HG02970 (cell line): ENCODE measurements at regions not wholly inside any gene's neighbourhood (a gene's known extent, or its start where the extent isn't known, plus 50 kb on each side); places are given as distances from the start of the nearest gene placed in this dataset.

ENCODE experiments used
- ATAC-seq: cut with Tn5 transposase; IDR thresholded peaks from one replicate; pipeline ENCODE4 v1.9.1; 2021; ENCODE audit warnings: mild to moderate bottlenecking, moderate library complexity, moderate number of reproducible peaks; ENCODE audit not compliant: unreplicated experiment, low FRiP score

DNA sequence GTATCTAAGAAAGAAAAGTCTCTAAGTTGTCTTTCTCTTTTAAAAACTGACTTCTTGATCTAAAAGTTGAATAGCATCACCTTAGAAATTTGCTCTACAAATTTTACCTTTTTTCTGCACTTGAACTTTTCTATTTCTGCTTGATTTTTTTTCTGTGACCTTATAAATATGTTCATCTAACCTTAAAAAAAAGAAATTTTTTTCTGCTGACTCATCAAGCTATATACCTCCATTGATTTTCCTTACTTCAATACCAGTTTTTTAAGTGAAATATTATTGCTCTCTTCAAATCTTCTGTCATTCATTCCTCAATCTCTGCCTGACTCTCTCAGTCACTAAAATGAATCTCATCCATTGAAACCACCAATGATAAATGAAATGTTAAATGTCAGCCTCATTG is 910.1 kb downstream of the GALC start:
- no peak for ATAC-seq

DNA sequence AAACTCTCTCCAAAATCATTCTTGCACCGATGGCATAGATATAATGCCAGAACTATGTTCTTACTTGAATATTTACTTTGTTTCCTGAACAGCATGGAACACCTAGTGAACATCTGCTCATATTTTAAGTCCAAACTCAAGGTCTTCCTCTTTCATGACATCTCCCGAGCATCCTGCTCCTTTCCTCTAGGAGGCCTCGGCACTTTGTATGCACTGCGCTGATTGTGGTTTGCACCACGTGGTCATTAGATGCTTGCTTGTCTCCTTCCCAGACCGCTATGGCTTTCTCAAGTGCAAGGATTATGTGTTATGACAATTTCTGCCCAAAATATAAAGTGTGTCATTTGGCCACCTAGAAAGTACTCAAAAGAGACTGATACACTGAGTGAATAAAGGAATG is 912.0 kb downstream of the GALC start:
- no peak for ATAC-seq

DNA sequence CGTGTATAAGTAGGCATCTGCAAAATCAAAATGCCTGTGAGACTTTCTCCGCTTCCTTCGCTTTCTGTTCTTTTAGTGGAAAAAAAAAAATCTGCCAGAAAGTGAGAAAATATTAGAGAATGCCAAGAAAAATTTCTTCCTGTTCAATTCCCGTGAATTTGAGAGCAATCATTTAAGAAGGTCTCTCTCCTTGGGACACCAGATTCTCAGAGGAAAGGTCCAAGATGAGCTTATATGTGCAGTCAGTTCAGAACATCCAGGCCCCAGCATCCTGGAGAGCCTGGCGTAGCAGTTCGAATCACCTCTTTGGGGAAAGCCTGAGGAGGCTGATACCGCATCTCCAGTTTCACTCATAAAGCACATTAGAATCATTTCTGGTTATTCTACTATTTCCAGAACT is 912.8 kb downstream of the GALC start:
- no peak for ATAC-seq

DNA sequence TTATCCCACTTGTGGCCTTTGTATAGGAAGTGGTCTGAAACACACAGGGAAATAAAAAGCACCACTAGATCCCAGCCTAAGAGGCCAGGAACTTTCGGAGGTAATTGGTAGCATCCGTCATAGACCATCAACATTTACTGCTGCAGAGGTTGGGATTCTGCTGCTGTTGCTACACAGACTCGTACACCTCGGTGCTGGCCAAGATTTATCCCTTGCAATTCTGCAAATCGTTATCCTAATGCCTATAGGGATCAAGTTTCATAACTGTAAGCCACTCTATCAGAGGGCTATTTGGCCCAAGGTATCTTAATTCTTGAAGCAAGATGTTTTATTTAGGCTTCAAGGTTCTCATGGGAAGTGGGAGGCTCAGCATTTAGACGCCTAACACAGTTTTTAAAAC is 913.6 kb downstream of the GALC start:
- ATAC-seq: no peak

DNA sequence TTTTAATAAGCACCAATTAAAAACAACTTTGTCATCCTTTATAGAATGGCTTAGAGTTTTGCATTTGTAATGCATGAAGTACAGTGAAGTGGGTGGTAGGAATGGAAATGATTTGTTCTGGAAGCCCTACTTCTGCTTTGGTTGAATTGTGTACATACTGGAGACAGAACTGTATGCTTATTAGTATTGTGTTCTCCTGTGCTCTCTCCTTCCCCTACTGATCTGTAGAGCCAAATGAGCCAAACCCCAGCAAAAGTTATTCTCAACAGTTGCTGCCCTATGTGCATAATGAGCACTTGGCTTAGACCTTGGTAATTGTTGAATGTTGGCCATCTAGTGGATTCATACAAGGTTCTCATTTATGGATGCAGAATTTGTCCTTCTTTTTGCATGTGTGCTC is 916.1 kb downstream of the GALC start:
- ATAC-seq: no peak

DNA sequence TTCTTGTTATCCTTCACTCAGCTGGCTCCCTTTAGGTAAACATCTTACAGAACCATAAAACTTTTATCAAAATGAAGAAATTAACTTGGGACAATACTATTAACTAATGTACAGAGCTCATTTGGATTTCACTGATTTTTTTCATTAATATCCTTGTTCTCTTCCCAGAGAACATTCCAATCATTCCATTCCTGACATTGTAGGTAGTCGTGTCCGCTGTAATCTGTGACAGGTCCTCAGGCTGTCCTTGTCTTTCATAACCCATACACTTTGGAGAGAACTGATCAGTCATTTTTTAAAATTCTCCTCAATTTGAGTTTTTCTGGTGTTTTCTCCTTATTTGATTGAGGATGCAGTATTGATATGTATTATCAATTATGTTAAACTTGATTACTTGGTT is 916.8 kb downstream of the GALC start:
- no peak for ATAC-seq

DNA sequence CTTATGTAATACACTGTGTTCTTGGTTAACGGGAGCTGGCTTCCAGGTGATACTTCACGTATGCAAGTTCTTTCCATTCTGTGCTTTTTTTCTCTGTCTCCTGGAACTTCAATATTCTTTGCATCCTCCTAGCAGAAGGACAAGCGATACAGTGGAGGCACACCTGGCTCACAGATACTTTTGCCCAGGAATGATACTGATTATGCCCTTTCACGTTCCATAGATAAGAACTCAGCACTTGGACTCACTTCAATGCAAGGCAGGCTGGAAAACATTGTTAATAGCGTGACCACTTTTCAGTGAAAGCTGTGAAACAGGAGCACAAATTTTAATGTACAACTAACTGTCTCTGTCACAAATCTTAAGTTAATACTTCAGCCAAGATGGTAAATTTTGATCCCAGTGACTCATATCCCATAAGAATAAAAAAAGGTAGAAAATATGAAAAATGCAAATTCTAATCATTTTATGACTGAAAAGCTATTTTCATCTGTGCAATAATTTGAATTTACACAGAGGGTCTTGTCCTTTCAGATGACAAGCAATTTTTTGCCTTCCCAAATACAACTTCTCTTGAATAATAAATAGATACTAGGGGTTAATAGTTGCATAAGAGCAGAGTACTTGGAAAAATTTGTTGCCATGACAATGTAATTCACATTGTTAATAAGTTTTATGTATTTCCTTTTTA is 919.0 kb downstream of the GALC start:
- ATAC-seq: no peak

DNA sequence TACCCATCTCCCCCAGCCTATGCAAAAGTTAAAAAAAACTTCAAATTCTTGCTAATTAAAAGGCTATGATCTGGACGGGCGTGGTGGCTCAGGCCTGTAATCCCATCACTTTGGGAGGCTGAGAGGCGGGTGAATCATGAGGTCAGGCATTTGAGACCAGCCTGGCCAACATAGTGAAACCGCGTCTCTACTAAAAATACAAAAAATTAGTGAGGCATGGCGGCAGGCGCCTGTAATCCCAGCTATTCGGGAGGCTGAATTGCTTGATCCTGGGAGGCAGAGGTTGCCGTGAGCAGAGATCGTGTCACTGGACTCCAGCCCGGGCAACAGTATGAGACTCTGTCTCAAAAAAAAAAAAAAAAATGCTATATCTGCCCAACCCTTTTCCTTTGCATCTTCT is 925.4 kb downstream of the GALC start:
- no peak for ATAC-seq

DNA sequence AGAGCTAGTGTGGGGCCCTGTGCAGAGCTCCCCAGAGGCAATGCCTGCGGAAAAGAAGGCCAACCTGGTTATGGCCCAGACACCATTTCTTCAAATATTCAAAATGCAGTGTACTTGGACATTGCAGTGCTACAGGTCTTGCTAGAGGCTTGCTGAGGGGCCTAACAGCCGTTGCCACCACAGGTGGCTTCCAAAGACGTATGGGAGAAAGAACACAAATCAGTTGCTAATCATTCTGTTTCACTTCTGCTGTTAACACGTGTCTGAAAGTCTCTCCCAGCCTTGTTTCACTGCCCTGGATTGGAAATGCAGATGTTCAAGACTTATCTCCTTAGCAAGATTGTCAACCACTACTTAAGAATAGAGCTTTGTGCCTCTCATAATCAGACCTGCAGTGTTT is 925.9 kb downstream of the GALC start:
- no peak for ATAC-seq

DNA sequence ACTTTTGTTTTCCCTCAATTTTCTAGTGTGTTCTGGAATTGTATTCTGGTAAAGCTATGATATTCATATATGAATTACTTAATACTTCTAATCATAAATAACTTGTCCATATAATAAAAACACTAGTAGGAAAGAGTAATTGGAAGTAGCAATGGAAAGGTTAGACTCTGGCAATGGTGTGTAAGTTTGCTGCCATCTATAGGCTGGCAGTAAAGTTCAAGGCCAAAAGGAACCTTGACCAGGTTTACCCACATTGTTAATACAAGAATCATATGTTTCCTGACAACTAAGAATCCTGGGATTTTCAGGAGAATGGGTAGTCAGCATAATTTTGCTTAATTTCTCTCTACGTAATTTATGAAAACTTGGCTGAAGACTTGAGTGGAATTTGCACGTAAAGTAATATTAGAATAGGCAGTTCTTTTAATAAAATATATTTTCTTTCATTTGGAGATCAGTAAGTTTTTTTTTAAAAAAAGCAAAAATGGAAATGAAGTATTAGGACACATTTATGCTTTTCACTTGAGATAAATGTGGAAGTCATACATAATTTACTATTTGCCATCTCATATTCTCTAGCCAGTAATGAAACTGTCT is 926.7 kb downstream of the GALC start:
- ATAC-seq: no peak

DNA sequence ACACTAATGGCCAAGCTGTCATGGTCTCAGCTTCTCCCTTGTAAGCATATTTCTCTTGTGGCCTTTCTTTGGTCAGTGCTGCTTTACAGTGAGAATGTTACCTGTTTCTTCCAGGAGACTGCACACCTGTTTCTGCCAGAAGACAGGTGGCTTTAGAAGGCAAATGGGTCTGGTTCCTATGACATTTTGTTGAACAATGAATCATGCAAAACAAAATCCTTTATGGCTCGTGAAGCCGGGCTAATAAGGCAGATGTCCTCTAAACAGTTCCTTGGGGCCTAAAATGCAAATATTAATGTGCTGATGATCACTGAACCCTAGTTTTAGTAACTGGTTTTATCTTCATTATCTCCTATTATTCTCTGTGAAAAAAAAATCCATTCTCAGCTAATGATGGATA is 927.6 kb downstream of the GALC start:
- ATAC-seq: no peak

DNA sequence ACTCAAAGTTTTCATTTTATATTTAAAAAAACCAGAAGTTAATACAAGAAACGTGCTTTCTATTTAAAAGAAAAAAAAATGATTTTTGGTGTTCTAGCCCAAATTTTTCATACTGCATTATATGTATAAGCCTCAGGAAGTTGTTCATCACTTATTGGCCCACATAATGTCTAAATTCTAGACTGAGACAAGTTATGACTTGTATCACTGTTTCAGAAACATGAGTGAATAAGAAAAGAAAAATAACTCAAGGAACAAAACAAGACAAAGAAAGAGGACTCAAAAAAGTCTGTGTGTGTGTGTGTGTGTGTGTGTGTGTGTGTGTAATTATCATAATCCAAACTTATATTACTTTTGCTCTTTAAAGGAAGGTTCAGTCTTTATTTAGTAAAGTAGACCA is 929.8 kb downstream of the GALC start:
- no peak for ATAC-seq

DNA sequence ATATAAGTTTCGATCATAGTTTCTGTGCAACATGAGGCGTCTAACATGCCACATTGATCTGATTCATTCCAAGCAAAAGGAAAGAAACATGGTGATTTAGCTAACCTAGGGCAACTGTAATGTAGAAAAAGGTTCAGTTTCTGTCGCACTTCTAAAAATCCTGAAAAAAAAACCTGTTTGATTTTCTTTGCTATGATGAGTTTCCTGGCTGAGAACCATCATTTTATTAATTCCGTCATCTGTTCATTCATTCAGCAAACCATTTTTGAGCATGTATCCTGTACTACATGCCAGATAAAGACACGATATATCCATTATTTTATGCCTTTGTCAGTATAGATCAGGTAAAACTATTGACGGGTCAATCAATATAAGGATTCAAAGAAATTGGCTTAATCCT is 932.6 kb downstream of the GALC start:
- ATAC-seq: no peak

DNA sequence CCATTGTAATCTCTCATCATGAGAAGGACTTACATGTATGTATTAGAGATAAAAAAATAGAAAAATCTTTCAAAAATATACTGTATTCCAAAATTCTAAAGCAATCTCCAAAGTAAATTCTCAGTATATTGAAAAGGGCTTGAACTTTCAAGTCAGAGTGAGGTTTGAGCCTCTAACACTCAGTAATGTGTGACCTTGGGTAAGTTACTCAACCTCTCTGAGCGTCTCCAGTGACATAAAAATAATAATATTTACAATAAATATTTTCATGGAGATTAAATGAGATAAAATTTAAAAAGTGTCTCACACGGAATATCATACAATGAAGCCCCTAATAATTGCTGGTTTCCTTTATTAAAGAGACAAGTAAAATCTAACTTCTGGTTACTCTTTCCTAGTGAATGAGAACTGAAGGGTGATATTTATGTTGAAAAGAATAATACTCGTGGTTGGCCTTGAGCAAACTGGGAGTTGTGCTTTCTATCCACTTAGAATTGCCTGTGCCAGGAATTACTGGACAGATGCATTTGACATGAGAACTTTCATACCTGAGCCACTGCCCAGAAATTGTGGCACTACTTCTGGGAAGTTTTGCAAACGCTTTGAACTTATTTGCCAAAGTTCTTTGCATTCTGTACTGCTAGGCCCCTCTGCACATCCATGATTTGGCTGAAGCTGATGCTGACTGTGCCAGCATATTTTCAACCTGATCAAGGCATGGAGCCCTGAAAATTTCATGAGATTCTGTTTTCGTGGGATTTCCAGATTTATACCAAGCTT is 933.7 kb downstream of the GALC start:
- no peak for ATAC-seq

DNA sequence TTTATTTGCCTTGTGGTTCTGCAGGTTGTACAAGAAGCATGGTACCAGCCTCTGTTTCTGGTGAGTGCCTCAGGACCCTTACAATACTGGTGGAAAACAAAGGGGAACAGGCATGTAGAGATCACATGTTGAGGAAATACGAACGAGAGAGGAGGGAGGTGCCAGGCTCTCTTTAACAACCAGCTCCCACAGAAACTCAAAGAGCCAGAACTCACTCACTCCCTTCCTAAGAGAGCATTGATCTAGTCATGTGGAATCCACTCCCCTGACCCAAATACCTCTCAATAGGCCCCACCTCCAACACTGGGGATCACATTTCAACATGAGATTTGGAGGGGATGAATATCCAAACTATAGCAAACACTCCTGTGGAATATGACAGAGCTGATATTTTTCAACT is 938.0 kb downstream of the GALC start:
- ATAC-seq: no peak

DNA sequence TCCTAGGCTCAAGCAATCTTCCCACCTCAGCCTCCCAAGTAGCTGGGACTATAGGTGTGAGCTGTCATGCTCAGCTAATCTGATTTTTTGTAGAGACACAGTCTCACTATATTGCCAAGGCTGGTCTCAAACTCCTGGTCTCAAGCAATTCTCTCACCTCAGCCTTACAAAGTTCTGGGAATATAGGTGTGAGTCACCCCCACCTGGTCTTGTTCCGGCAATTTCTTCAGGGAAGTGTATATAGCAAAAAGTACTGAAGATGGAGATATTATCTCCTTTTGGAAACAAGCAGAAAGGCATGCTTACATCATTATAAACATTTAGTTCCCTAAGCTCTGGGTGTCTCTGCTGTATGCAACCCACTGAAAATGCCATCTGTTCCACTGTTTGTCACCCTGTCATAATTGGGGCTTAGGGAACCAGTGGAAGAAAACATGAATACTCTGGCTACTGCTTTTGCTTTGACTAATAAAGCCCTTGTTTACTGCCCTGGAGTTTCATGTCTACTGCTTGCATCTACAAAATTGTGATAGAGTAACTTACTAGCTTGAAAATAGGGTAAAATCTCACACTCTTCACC is 940.2 kb downstream of the GALC start:
- ATAC-seq: no peak

DNA sequence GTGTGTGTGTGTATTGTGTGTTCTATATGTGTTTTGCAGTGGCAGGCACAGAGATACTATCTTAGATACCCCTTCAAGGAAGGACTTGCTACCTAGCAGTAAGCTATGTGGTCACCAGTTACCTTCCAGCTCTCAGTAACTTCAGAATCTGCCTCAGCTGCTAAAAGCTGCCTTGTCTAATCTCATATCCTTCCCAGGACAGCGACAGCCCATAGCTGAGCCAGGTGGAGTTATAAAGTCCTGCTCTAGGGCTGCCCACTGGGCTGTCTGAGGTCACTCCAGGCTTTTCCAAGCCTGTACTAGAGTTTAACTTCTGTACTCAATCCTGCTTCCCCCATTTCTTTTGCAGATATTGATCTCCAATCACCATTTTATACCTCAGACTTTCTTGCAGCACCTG is 942.6 kb downstream of the GALC start:
- no peak for ATAC-seq

DNA sequence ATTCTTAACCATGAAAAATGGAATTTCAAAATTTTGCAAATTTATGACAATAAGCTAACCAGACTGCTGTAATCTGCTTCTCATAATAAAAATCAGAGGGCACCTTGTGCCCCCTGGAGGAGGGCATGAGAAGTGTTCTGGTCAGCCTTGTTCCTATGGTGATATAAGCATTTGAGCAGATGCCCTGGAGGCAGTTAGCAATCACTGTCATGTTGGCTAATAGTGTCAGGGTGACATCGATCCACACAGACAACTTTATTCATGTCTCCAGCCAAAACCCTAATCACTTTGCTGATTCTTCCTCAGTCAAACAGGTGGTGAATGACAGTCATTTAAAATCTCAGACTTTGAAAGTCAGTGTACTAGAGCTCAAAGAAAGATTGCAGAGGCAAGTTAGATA is 943.0 kb downstream of the GALC start:
- no peak for ATAC-seq

DNA sequence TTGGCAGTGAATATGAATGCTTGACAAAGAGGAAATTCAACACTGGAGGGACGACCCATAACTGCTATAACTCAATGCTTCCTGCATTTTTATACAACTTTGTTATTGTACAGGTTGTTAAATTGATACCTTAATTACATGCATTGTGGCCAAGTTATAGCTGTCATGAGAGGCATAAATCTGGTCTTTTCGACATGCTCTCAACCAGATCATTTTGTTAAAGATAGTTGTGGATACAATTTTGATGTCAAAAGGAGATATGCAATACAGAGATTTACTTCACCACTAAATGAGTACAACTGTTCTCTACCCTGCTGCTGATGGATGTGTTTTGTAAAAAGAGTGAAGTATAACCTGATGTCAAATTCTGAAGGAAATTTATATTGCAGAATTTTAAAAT is 946.0 kb downstream of the GALC start:
- no peak for ATAC-seq

DNA sequence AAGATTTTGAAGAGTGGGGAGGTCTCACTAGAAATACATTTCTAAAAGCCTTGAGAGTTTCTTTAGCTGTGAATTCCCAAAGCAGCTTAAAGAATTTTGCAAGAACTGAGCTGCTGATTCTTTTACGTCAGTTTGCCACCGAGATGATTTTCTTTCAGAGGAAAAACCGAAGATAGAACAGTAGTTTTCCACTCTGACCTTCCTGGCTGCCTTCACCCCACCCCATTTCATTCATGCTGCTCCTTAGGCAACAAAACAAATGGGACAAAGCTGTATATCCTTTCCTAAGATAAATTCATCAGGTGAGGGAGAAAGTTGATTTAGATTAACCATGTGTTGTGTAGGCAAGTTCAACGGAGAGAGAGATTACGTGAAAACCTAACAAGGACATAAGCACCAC is 947.0 kb downstream of the GALC start:
- ATAC-seq: no peak

DNA sequence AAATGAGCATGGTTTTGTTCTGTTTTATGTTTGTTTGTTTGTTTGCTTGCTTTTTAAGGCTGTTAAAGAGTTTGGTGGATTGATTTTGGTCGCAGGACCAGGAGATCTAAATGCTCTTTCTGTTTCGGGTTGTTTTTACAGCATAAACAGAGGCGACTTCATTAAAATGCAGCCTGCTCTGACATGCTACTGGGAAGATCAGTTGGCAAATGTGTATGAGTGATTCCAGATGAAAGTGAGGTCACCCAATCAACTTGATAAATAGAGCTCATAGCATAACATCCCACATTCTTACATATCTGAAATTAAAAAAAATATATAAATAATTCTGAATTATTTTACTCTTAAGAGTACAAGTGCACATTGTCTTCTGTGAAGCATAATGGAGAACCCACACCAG is 947.7 kb downstream of the GALC start:
- ATAC-seq: no peak

DNA sequence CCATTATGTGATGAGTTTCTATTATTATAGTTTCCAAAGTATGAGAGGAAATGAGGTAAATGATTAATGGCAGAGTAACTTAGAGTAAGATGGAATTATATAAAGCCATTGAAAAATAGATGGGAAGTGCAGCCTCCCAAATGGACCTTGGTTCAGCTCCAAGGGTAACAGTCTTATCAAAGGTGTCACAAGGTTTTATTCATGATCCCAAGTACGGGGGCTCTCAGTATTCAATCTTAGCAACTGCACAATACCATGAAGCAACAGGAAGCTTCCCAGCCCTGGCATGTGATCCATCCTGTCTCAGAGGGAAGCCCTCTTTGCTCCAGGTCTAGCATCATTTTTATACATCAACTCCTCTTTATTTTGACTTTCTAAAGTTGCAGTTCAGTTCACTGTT is 948.2 kb downstream of the GALC start:
- ATAC-seq: no peak
